Ishikawa (cell line): ENCODE measurements at regions not wholly inside any gene's neighbourhood (a gene's known extent, or its start where the extent isn't known, plus 50 kb on each side); places are given as distances from the start of the nearest gene placed in this dataset.

ENCODE experiments used
- CEBPB ChIP-seq: IDR thresholded peaks from 2 replicates; pipeline ENCODE4 v1.6.1; 2012
- CREB1 ChIP-seq: IDR thresholded peaks from 2 replicates; pipeline ENCODE4 v1.6.1; 2012; ENCODE audit warnings: low read depth
- EGR1 ChIP-seq: IDR thresholded peaks from 2 replicates; pipeline ENCODE4 v1.6.1; 2012
- EP300 ChIP-seq: IDR thresholded peaks from 2 replicates; pipeline ENCODE4 v1.6.1; 2012; ENCODE audit warnings: borderline replicate concordance
- FOXM1 ChIP-seq: IDR thresholded peaks from 2 replicates; pipeline ENCODE4 v1.6.1; 2012; ENCODE audit warnings: low read depth, borderline replicate concordance
- MAX ChIP-seq: IDR thresholded peaks from 2 replicates; pipeline ENCODE4 v1.6.1; 2012
- NFIC ChIP-seq: IDR thresholded peaks from 2 replicates; pipeline ENCODE4 v1.6.1; 2012
- RAD21 ChIP-seq: IDR thresholded peaks from 2 replicates; pipeline ENCODE4 v1.6.1; 2012; ENCODE audit warnings: low read depth
- REST ChIP-seq: IDR thresholded peaks from 2 replicates; pipeline ENCODE4 v1.6.1; 2012; ENCODE audit warnings: low read depth, mild to moderate bottlenecking
- TAF1 ChIP-seq: IDR thresholded peaks from 2 replicates; pipeline ENCODE4 v1.6.1; 2012; ENCODE audit warnings: low read depth, mild to moderate bottlenecking
- TEAD4 ChIP-seq: IDR thresholded peaks from 2 replicates; pipeline ENCODE4 v1.6.1; 2012
- YY1 ChIP-seq: IDR thresholded peaks from 2 replicates; pipeline ENCODE4 v1.6.1; 2012; ENCODE audit warnings: low read depth
- ZBTB7A ChIP-seq: IDR thresholded peaks from 2 replicates; pipeline ENCODE4 v1.6.1; 2012; ENCODE audit warnings: low read depth

DNA sequence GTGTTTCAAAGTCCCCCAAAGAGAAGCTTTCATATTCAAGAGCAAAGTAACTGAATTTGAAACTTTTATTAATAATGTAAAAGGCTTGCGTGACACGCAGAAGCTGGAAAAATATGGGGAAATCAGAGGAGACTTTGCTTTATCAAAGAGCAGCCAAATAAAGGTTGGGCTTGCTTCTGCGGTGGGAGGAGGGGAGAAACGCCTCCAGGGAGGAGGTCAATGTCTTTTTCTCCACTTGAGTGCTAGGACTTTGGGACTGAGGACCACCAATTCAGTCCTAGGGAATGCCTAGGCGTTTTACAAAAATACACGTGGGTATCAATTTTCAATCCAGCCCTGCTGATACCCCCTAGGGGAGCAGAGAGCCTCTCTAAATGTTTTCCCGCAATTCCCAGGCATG is 60.9 kb upstream of the FZD10 start:
- TF ChIP-seq YY1 (no peak), TAF1 (no peak), EP300 (no peak), RAD21 (no peak), TEAD4 (no peak), REST (no peak), MAX (no peak), CEBPB (no peak), NFIC (no peak), FOXM1 (no peak), CREB1 (no peak), ZBTB7A (no peak), EGR1 (no peak)
